Body of pancreas (tissue), 4 donors: ENCODE measurements at regions not wholly inside any gene's neighbourhood (a gene's known extent, or its start where the extent isn't known, plus 50 kb on each side); places are given as distances from the start of the nearest gene placed in this dataset.

Source experiments
- ATAC-seq: fragments of 150-250 bp; one replicate; pipeline ENCODE4 v1.9.1; 2016
- DNase-seq, 4 donors: peaks; one replicate each; pipeline ENCODE4 v3.0.0-alpha.2; 2019
- H3K27ac ChIP-seq, 4 donors: fragments of 200-600 bp; sonication (generic); 1 replicate in 3 of 4; 2 replicates in 1 of 4; pipeline versions ENCODE4 v1.5.1 to v1.6.1; 2016 to 2019; ENCODE audit warnings: mild to moderate bottlenecking in 1 of 4, mixed read lengths in 1 of 4, moderate library complexity in 1 of 4
- H3K27me3 ChIP-seq, 2 donors: fragments of 200-600 bp; sonication (generic); one replicate each; pipeline ENCODE4 v1.6.0; 2016; ENCODE audit warnings: mild to moderate bottlenecking in 1 of 2
- H3K36me3 ChIP-seq, 2 donors: fragments of 200-600 bp; sonication (generic); replicated peaks in 1 of 2; 2 replicates each; pipeline ENCODE4 v1.5.1; 2016; ENCODE audit warnings: low read depth in 2 of 2; ENCODE audit not compliant: insufficient read depth in 1 of 2
- H3K4me1 ChIP-seq: fragments of 200-600 bp; sonication (generic); one replicate; pipeline ENCODE4 v1.6.0; 2016
- H3K4me3 ChIP-seq, 2 donors: fragments of 200-600 bp; sonication (generic); 1 replicate in 1 of 2; 2 replicates in 1 of 2; pipeline ENCODE4 v1.5.1; 2016 to 2019
- H3K9me3 ChIP-seq, 3 donors: fragments of 200-600 bp; sonication (generic); 1 replicate in 2 of 3; 2 replicates in 1 of 3; pipeline ENCODE4 v1.5.1; 2016
- CTCF ChIP-seq, 7 experiments: fragments of 450-650 bp in 4 of 7; fragments of 200-600 bp in 3 of 7; sonication (generic) in 3 of 7; IDR thresholded peaks; one replicate each; pipeline ENCODE4 v1.5.1; 2016 to 2019; ENCODE audit warnings: antibody characterized with exemption in 7 of 7
- POLR2A ChIP-seq, 3 donors: fragments of 450-650 bp; IDR thresholded peaks; one replicate each; pipeline ENCODE4 v1.6.1; 2016; ENCODE audit warnings: antibody characterized with exemption in 3 of 3, mild to moderate bottlenecking in 2 of 3
- WGBS, 2 donors: methylation state at CpG; one replicate each; pipeline ENCODE4 v1.1.5; 2017; 5-methylcytosine and 5-hydroxymethylcytosine counted together
- intact Hi-C: fragments of 100-400 bp; cut with DNase I; formaldehyde crosslinking; loops from one replicate; pipeline ENCODE4 v1.15.1; 2023

GRCh38 chr6:760982-761955 is 68.3 kb upstream of the EXOC2 start:
- intact Hi-C loops, result no loop called here
- H3K4me1 ChIP-seq, result no peaks in the 10 kb centered on the region
- no peak for DNase-seq
- no peak overlapping the region for H3K4me3 ChIP-seq
- 81 to 83% methylated on average over 46 to 48 of the region's 48 CpGs for WGBS, 2 donors
- TF ChIP-seq POLR2A (IDR thresholded peaks at IDR 0.05), result no peak
- TF ChIP-seq CTCF (IDR thresholded peaks at IDR 0.05), result no peak
- H3K9me3 ChIP-seq, result no peaks in the 10 kb centered on the region
- ATAC-seq, result no peak
- no peak overlapping the region for H3K27ac ChIP-seq
- no peaks in the 10 kb centered on the region for H3K27me3 ChIP-seq
- H3K36me3 ChIP-seq, result no peaks in the 10 kb centered on the region

GRCh38 chr6:759729-760128 is 66.8 kb upstream of the EXOC2 start:
- Histone ChIP-seq H3K27me3 (no peaks in the 10 kb centered on the region), H3K4me1 (no peaks in the 10 kb centered on the region), H3K36me3 (no peaks in the 10 kb centered on the region), H3K27ac (no peak overlapping the region), H3K4me3 (no peak overlapping the region), H3K9me3 (no peaks in the 10 kb centered on the region)
- DNase-seq (no peak), ATAC-seq (no peak)
- 86 to 87% methylated on average over 3 of the region's 3 CpGs for WGBS, 2 donors
- intact Hi-C loops, result no loop called here
- no peak for TF ChIP-seq POLR2A (IDR thresholded peaks at IDR 0.05)

GRCh38 chr6:756224-756623 is 63.3 kb upstream of the EXOC2 start:
- H3K9me3 ChIP-seq, result no peaks in the 10 kb centered on the region
- no peak for ATAC-seq
- no peaks in the 10 kb centered on the region for H3K27me3 ChIP-seq
- DNase-seq, result no peak
- no peak overlapping the region for H3K27ac ChIP-seq
- no peak for TF ChIP-seq CTCF (IDR thresholded peaks at IDR 0.05)
- TF ChIP-seq POLR2A (IDR thresholded peaks at IDR 0.05), result no peak
- H3K4me3 ChIP-seq, result no peak overlapping the region
- H3K36me3 ChIP-seq, result no peaks in the 10 kb centered on the region
- H3K4me1 ChIP-seq, result no peaks in the 10 kb centered on the region
- intact Hi-C loops, result no loop called here

GRCh38 chr6:754202-754601 is 61.3 kb upstream of the EXOC2 start:
- no peaks in the 10 kb centered on the region for H3K27me3 ChIP-seq
- no peaks in the 10 kb centered on the region for H3K9me3 ChIP-seq
- H3K36me3 ChIP-seq, result no peaks in the 10 kb centered on the region
- 36 to 49% methylated on average over 3 of the region's 3 CpGs for WGBS, 2 donors
- no peak for ATAC-seq
- no peak for TF ChIP-seq POLR2A (IDR thresholded peaks at IDR 0.05)
- TF ChIP-seq CTCF (IDR thresholded peaks at IDR 0.05), result no peak
- intact Hi-C loops, result no loop called here
- H3K4me1 ChIP-seq, result no peaks in the 10 kb centered on the region
- no peak overlapping the region for H3K27ac ChIP-seq
- H3K4me3 ChIP-seq, result no peak overlapping the region
- no peak for DNase-seq

GRCh38 chr6:753486-753885 is 60.5 kb upstream of the EXOC2 start:
- Histone ChIP-seq H3K4me3 (no peak overlapping the region), H3K9me3 (no peaks in the 10 kb centered on the region), H3K36me3 (no peaks in the 10 kb centered on the region), H3K27ac (no peak overlapping the region), H3K27me3 (no peaks in the 10 kb centered on the region), H3K4me1 (no peaks in the 10 kb centered on the region)
- intact Hi-C loops, result no loop called here
- ATAC-seq, result no peak
- WGBS, 2 donors, result 77 to 79% methylated on average over 3 of the region's 3 CpGs
- TF ChIP-seq POLR2A (IDR thresholded peaks at IDR 0.05) (no peak), CTCF (IDR thresholded peaks at IDR 0.05) (no peak)
- DNase-seq, result no peak
